NCI-H82 treated with DMSO at 0.1 percent for 48 hours (cell line): ENCODE measurements at regions not wholly inside any gene's neighbourhood (a gene's known extent, or its start where the extent isn't known, plus 50 kb on each side); places are given as distances from the start of the nearest gene placed in this dataset.

Experiments
- DNase-seq: peaks from one replicate; lab custom pipeline; 2025; ENCODE audit not compliant: unreplicated experiment; lab: John Stamatoyannopoulos, UW

DNA sequence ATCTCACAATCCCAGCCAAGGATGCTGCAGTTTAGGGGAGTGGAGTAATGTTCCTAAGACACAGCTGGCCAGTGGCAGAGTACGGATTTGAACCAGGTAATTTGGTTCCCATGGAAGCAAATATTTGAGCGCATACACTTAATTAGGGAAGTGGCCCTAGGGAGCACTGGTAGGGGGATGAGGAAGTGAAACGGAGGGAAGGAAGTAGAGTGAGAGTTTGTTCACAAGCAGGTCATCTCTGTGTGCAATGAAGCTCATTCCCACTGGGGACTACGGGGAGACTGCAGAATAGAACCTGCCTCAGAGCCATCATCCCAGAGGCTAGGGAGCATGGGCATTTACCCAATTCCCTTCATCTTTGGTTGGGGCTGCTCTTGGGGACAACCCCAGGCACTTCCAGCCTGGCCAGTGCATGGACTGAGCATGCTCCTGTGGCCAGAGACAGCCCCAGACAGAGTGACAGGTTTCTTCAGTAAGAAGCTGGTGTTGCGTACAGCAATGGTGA, 317.2 kb upstream of the PROK2 start:
- DNase-seq, result no peak

DNA sequence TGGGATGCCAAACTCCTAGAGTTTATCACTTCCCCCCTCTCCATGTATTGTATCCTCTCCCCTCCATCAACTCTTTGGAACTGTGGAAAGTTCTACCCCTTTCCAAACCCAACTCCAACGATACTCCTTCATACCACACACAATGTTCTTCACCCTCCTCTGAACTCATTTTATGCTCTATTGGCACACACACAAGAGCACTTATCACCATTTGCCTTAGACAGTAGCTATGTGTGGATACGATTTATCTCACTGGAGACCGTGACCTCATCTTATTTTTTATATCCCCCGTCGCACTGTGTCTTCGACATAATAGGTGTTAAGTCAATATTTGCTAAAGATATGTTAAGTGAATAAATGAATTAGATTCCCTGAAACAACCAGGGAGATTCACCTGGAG, 316.5 kb upstream of the PROK2 start:
- DNase-seq, result no peak

DNA sequence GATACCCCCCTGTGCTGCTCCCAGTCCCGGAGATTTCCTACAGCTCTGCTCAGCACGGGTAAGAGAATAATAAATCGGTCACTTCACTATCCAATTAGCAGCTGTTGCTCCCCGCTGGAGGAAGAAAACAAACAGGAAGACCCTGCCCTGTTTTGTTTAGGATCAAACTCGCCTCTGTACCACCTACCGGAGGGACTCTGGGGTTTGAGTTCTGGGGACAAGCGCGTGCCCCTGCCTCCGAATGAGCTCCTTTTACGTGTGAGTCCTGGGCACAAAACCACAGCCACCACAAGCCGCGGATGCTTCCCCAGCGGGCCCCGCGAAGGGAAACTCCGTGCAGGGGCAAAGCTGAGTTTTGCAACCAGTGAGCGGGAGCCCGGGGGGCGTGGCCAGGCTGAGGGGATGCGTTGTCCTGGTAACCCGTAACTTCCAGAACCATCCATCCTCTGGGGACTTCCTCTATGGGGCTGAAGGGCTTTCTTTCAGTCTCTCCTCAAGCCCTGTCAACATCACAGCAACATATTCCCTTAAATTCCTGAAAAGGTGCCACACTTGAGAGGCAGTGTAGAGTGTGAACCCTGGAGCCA, 315.7 kb upstream of the PROK2 start:
- peak; percentile 67 for DNase-seq

DNA sequence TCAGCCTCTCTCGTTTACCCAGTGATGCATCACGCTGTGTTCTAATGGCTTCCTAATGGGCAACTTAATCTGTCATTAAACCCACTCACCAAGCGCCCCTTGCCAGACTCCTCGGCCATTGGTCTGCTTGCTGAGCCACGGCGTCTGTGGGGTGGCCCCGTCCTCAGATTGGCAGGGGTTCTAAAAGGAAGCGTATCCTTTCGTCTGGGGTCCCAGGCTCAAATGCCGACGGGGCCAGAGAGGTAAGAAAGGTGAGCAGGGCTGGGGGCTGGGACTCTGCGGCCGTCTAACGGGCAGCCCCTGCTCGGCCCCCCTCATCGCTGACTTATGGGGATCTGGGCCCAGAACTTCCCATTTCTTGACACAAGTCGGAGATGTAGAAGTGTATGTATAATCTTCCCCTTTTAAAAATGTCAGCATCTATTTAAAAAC, 315.1 kb upstream of the PROK2 start:
- no peak for DNase-seq

DNA sequence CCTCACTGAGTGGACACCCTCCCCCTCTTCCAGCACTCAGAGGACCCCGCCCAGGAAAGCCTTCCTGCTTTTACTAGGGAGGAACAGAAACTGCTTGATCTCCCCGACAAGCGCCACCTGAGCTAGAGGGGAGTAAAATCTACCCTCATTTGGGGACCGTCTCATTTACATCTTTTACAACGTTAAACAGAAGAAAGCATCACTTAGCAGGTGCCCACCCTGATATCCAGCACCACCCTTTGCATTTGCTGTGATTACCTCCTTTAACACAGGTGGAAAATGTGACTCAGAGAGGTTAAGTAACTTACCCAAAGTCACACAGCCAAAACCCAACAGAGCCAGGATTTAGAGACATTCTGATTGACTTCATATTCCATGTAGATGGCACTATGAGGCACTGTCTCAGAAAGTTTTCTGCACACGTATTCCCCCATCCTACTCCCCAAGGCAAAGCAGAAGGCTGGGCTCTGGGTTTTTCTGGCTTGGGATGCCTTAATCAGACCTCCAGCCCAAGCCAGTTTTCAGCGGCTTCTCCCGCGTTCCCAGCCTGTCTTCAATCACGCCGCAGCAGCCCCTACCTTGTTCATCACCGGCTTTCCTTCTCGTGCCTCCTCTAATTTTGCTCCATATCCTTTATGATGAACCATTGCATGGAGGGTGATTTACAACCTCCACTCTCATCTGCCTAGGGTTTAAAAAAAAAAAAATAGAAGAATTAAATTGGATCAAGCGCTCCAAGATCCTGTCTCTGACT, 314.6 kb upstream of the PROK2 start:
- peak; percentile 55 for DNase-seq

DNA sequence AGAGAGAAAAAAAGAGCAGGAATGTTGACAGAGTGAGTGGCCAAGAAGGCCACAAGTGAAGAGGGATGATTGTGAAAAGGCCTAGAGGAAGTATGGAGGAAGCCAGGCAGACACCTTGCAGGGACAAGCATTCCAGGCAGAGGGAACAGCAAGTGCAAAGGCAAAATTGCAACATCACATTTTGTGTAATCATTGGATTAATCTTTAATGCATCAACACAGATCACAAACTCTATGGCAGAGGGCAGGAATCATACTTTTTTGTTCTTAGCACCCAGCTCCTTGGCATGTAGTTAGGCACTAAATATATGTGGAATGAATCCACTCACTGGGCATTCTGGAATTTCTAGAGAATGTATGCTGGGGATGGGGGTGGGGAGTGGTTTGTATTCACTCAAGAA, 312.1 kb upstream of the PROK2 start:
- DNase-seq, result no peak

DNA sequence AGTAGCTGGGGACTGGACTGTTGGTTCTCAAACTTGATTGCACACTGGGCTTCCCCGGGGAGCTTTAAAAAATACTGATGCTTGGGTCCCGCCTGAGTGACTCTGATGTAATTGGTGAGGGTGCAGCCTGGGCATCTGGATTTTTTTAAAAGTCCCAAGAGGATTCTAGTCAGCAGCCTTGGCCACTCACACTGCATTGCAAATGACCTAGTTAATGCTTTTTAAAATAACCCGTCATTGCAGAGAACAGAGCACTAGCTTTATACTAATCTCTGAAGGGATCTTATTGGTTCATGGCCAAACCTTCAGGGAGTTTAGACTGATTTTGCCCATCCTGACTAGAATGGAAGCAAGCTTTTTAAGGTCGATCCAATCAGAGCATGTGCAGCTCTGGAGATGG, 310.6 kb upstream of the PROK2 start:
- DNase-seq, result no peak

DNA sequence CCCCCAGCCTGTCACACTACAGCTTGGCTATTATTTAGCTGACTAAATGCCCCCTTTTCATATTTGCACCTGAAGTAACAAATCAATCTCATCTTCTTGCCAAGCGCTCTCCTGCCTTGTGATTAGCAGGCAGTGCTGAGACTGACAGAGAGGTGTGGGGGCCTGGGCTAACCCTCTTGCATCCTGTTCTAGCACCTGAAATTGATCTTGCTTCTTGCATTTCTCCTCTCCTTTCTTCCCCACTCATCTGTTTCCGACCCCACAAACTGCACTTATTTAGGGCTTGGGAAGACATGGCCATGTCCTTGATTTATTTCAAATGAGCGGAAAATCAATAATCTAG, 309.0 kb upstream of the PROK2 start:
- DNase-seq, result no peak

DNA sequence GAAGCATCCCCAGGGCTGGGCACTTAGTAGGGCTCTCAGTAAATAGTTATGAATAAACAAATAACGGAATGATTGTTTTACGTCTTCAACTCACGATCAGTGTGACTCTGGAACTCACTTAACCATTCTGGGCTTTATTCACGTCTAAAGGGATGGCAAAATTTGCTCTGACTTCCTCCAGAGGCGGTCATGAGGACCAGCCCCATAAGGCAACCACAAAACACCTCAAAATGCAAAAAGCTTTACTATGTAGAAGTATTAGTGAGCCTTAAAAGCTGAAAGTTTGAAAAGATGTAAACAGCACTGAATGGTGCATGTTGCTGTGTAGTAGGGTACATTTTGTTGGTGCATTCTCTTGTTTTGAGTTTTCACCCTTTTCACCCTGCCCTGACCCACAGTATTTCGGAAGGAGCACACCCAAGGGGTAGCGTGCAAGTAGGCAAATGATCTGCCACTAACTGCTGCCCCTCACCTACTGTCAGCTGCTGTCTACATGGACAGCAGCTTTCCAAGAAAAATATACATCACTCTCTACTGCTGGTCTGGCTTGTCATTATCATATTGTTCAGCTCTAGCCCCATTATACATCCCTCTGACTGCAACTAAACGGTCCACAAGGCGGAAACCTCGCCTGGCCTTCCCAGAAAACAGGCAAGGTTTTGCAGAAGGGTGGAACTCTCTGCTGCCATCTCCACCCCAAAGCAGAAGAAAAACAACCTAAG, 308.5 kb upstream of the PROK2 start:
- DNase-seq, result no peak

DNA sequence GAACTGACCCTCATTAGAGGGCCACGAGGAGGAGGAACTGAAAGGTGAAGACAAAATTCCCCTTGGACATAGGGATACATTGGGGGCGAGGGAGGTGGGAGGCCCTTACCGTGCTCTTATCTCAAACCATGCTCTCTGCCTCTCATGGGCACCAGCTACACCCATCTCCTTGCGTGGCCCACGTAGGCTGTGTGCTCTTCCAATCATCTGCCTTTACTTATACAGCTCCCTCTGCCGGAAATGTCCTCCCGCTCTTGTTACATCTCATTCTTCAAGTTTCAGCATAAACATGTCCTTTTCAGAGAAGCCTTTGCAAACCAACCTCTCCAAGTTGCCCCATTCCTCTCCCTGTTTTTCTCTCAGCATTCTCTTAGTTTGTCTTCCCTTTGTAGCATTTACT, 307.8 kb upstream of the PROK2 start:
- no peak for DNase-seq

DNA sequence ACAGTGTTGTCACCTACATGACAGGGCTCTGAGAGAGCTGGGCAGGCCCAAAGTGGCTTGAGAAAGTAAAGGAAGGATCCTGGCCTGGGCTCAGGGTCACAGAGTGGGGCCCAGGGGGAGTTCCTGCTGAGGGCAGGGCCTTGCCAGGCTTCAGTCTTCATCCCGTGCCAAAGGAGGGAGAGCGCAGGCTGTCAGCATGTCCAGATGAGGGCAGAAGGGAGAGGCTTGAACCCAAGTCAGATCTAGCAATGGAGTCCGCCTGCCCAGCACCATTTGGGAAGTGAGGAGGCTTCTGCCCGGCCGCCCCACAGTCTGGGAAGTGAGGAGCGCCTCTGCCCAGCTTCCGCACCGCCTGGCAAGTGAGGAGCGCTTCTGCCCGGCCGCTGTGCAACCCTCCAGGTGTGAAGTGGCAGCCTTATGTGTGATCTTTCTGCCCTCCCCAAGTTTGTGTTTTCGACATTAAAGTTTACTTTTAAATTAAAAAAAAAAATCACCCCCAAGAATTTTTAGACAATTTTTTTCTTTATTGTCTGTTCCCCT, 303.6 kb upstream of the PROK2 start:
- no peak for DNase-seq

DNA sequence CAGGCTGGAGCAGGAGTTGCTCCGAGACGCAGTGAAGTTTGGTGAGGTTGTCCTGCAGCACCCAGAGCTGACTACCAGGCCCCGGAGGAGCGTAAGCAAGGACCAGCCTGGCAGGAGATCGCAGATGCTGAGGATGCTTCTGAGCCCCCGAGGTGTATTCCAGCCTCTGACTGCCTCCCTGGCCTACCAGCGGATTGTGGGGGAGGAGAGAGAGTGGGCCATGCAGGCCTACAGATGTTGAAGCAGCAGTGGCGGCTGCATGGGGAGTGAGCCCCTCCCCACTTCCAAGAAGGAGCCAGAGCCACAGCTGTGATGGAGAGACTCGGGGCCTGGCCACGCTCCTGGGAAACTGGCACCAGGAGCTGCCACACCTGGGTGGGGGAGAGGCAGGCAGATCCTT, 302.5 kb upstream of the PROK2 start:
- no peak for DNase-seq

DNA sequence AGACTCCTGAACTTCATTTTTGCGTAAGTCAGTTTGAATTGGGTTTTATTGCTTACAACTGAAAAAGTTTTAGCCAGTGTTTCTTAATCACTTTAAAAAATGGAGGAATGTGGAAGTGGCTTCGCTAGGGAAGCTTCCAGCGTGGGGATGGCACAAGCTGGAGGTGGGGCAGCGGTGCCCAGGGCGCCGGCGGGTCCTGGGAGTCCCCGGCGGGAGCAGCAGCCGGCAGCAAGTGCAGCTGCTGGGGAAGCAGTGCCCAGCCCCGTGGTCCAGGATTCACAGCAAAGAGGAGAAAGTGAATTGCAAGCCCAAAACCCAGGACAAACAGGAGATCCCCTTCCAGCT, 301.8 kb upstream of the PROK2 start:
- no peak for DNase-seq

DNA sequence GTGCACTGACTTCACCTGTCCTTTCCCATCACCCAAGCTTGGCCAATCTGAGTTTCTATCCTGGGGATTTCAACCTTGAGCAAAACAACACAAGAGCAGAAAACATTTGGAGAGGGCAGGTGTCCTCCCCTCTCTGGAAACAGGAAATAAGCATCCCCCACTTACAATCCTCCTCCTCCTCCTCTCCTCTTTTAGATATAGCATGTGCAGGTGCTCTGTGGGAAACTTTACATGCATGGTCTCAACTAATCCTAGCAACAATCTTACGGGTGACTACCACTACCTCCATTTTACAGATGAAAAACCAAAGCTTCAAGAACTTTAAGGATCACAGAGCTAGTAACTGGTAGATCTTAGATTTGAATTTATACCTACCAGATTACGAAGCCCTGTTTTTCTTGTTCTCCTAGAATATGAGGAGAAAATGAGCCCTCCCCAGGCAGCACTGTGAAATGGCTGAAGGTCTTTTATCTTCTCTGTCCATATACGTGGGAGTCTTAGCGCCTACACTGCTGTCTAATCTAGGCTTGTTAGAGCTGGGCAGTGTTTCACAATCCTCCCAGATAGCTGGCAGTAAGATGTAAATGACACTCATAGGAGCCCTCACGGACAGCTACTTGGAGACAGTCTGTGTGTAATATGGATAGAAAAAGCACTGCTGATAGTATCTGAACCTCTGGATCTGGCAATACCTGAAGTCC, 301.2 kb upstream of the PROK2 start:
- no peak for DNase-seq

DNA sequence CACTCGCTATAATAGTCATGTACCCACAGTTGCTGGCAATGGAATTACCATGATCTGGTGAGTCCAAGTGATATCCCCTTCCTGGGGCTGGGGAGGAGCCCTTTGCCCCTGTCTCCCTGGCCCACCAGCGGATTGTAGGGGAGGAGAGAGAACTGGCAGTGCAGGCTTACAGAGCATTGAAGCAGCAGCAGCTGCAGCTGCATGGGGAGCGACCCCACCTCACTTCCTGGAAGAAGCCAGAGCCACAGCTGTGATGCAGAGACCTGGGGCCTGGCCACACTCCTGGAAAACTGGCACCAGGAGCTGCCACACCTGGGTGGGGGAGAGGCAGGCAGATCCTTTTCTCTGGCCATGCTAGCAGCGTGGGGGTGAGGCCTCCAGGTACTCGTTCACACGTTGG, 300.1 kb upstream of the PROK2 start:
- DNase-seq, result no peak

DNA sequence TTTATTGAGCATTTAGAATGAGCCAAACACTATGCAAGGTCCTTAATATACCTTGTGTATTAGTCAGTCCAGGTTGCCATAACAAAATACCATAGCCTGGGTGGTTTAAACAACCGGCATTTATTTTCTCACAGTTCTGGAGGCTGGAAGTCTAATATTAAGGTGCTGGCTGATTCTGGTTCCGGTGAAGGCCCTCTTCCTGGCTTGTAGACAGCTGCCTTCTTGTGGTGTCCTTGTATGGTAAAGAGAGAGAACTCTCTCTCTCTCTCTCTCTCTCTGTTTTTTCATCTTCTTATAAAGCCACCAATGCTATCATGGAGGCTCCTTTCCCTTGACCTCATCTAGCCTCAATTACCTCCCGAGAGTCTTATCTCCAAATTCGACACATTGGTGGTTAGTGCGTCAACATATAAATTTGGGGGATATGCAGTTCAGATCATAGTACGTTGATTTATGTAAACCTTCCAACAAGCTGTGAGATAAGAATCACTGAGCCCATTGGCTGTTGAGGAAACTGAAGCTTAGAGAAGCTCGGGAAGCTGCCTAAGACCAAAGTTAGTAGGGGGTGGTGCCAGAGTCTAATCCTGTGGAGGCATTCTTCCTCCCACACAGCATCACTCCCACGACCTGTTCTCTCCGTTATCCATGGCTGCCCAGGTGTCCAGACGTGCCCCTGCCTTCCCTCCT, 298.0 kb upstream of the PROK2 start:
- DNase-seq, result no peak

DNA sequence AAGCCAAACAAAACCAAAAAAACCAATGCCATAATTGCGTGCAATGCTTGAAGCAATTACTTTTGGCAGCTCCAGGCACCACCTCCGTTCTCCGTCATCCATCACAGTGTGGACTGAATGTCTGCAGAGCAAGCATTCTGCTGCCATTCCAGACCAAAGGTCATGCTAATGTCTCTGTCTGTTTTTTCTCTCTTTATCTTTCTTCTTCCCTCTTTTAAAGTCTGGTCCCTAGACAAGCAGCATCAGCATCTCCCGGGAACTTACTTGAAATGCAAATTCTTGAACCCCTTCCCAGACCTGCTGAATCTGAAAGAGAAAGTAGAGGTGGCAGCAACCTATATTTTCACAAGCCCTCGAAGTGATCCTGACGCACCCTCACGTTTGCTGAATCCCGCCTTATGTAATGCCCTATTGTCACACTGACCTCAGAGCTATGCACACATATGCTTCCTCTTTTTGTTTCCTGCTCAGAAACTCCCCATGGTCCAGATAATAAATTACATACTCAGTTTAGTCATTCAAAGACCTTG, 297.3 kb upstream of the PROK2 start:
- no peak for DNase-seq

DNA sequence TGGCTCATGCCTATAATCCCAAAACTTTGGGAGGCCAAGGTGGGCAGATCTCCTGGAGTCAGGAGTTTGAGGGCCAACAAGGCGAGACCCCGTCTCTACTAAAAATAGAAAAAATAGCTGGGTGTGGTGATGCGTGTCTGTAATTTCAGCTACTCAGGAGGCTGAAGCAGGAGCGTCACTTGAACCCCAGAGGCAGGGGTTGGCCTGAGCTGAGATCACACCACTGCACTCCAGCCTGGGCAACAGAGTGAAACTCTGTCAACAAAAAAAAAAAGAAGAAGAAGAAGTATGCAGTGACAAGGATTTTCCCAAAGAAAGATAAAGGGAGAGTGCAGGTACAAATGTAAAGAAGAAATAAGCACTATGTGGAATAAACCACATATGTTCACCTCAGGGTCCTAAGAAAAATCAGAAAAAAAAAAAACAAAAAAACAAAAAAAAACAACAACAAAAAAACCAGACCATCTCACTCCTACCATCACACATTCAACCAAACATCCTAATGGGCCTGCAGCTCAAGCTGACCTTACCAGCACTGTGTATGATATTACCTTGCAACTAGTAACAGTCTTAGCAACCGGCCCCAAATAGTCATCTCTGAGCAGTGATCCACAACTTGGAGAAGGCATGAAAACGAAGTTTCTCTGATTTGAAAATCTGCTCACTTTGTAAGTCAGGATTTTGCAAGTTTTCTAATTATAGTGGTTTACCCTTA, 296.7 kb upstream of the PROK2 start:
- DNase-seq, result no peak

DNA sequence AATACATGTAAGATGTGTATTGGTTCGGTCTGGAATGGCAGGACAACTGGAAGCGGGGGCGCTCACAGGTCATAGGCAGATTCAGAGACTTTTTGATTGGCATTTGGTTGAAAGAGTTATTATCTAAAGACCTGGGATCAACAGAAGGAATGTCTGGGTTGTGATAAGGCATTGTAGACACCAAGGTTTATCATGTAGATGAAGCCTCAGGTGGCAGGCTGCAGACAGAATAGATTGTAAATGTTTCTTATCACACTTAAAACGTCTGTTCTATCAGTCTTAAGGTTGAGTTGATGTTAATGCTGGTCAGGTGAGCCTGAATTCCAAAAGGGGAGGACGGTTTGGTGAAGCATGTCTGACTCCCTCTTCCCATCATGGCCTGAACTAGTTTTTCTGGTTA, 295.9 kb upstream of the PROK2 start:
- no peak for DNase-seq

DNA sequence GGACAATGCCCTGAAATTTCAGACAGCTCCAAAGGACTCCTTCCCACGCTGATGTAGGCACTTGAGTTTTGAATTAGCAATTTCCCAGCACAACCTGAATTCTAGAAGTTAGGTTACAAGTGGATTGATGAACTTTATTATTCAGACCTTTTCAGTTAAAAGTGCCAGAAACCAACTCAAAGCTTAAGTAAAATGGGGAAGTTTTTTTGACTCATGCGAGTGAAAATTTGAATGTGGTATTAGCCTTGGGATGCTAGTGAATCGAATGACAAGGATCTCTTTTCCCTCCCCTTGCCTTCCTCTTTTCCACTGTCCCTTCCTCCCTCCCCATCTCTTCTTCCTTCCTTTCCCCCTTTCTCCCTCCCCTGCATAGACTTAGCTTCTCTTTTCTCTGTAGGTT, 295.1 kb upstream of the PROK2 start:
- DNase-seq, result no peak
